LHCN-M2 (cell line): ENCODE measurements at regions not wholly inside any gene's neighbourhood (a gene's known extent, or its start where the extent isn't known, plus 50 kb on each side); places are given as distances from the start of the nearest gene placed in this dataset.
A peak's percentile ranks its signal among the peaks of the same experiment; 100 is the strongest.
"Not testable (repeated sequence)": the region's sequence is repeated elsewhere in the genome, so short reads cannot be mapped to it uniquely, and the experiment has no call there.

ENCODE experiments used
- DNase-seq: peaks from one replicate; pipeline ENCODE4 v3.0.0-alpha.2; 2012; ENCODE audit warnings: low read depth

GRCh38 chr9:117775591-117775990 is 71.4 kb downstream of the TLR4 start:
- DNase-seq, result no peak

- no peak for DNase-seq
Measured at GRCh38 chr9:117777823-117778222, 73.6 kb downstream of the TLR4 start.

DNA sequence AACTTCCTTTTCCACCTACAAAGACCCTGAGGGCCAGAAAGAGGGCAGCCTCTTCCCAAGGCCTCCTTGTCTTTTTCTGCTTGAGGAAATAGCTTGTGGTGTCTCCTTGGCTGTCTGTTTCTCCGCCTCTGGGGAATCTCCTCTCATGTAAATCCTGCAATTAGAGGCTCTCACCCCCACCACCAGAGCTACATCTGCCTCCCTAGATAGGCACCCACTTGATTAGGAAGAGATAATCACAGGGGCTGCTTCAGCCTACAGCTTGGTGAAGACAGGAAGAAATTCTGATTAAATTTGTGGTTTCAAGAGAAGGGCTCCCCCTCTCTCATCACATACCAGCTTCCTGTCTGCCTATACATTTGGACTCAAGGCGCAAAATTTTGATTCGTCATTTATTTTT is 75.6 kb downstream of the TLR4 start:
- no peak for DNase-seq

DNA sequence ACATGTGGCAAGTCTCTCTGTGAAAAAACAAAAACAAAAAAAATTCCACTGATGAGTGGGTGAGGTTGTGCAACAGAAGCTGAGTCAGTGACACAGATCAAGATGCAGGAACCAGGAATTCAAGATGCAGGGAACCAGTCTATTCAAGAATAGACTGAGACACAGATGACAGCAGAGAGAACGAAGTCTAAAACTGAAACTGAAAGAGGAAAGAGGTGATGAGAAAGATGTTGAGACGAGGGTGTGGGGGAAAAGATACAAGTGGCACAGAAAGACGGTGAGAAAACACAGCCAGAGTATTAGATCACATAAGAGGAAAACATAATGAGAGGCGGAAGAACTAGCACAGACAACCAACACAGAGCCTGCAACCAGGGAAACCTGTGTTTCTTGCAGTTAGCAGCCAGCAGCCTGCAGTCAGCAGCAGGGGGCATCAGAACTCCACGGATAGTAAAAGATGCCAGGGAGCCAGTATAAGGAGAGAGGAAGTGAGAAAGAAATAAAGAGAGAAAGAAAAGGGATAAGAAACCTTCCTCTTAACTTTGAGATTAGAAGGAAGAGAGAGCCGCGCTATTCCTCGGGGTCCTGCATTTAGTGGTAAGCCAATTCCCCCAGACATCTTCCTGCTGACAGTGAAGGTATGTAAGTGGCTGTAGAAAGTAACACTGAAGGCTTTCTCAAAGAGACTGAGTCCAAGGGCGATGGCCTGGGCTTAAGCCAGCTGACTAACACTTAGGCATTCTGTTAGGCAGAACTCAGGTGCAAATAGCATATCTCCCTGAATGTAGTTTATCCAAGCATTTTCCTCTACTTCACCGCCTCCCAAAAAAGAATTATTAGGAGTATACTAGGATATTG is 79.0 kb downstream of the TLR4 start:
- peak; percentile 83 for DNase-seq

DNA sequence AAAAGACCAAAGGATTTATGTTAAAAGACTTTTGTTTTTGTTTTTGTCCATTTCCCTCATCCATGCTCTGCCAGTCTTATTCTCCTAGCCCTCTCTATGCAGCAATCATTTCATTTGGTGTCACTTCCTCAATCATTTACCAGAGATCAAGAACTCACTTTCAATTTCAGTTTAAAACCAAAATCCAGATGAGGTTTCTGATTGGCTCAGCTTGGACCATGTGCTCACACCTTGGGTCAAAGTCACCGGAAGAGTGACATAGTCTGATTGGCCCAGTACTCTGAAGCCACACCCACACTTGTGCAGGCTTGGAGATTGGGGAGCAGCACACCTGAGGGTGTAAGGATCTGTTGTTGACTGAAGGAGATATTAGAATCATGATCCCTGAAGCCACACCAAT is 79.6 kb downstream of the TLR4 start:
- DNase-seq, result no peak

GRCh38 chr9:117784996-117785395 is 80.8 kb downstream of the TLR4 start:
- DNase-seq, result no peak

DNA sequence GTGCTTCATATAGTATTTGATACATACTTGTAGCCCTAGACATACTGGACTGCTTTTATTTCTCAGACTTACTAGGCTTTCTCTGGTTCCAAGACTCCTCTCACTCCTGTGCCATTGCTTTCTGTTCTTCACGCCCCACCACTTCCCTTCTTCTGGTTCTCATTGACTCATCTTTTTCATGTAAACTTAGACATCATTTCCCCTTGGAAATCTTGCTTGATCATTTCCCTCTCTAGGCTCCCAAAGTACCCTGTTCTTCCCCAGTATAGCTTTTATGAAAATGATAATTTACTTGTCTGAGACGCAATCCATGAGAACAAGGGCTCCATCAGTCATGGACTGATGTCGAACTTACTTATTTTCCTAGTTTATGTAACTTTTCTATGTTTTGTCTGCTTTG is 83.5 kb downstream of the TLR4 start:
- no peak for DNase-seq

DNA sequence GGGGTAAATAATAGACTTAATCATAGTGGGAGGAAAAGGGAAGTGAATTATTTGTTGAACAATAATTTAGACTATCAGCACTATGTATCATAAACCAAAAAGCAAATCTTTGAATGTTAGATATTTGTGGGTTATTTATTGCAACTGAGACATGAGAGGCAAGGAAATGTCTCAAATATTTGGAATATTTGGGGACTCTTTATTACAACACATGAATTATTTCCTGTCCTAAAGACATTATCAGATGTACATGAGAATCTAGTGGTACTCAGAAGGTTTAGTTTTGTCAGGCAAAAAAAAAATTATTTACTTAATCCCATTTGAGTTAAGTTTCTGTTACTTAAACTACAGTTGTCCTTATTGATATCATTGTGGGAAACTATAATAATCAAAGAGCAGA is 91.1 kb downstream of the TLR4 start:
- DNase-seq, result no peak

GRCh38 chr9:117796681-117797080 is 92.5 kb downstream of the TLR4 start:
- DNase-seq, result no peak

DNA sequence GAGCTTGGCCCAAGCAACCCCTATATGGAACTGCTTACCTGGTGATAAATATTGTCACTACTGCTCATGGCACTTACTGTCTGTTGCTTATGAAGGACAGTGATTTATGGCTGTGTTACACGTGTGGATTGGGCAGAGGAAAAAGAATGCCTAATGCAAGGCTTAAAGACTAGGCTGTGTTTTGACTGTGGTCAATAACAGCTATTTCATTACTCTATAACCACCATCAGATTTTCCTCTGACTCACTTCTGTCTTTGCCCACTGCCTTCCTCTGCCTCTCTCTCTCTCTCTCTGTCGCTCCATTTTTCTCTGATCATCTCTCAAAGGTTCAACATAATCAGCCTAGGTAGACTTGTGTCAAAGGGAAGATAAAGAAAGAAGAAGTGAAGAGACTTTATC is 96.2 kb downstream of the TLR4 start:
- DNase-seq, result no peak

- DNase-seq, result no peak
Measured at GRCh38 chr9:117809751-117810150, 105.5 kb downstream of the TLR4 start.

DNA sequence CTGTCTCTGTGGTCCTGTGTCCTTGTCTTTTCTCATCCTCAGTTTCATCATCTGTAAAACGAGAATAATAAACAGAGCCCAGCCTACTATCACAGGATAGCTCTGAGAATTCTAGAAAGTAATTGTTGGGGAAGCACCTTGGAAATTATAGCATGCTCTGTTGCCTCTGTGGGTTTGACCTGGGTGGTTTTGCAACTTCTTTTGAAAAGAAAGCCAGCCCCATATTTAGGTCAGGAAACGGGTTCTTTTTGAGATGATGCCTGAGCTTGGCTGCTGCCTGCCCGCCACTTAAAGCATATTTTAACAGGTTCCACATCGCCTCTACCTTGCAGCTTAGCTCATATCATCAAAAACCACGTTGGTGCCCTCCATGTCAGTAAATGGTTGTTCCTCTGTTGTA is 111.1 kb downstream of the TLR4 start:
- DNase-seq, result no peak

DNA sequence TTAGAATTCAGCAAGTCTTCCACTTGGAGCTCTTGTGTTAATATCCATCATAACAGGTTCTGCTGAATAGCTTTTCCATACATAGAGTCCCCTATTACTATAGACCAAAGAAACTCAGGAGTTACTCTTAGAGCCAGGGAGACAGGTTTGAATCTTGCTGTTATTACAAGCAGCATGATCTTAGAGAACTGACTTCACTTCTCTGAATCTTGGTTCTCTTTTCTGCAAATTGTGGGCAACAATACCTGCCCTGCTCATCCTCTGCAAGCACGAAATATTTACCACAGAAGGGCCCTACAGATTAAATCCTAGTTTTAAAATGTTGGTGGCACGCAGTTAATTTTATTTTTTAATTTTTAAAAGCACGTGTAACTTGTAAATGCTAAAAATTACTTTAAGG is 111.7 kb downstream of the TLR4 start:
- DNase-seq, result no peak

- DNase-seq, result no peak
Measured at GRCh38 chr9:117821954-117822353, 117.8 kb downstream of the TLR4 start.

GRCh38 chr9:117823576-117823975 is 119.4 kb downstream of the TLR4 start:
- no peak for DNase-seq

GRCh38 chr9:117825609-117826347 is 121.6 kb downstream of the TLR4 start:
- DNase-seq, result no peak

DNA sequence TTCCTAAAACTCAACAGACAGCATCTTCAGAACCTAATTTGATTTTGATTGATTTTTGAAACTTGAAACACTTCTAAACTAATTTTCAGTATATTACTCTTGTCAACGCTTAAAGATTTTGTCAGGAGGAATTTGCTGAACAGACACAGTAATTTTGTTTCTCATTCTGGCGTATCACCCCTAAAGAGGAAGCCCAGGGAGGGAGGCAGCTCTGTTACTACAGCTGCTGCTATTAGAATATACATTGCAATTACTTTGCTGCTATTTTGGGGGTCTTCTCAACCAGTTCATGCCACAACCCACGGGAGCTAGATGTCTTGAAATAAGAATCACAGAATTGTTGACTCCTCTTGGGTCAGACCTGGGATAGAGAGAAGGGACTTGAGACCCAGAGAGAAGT is 122.6 kb downstream of the TLR4 start:
- no peak for DNase-seq

GRCh38 chr9:117827456-117827855 is 123.3 kb downstream of the TLR4 start:
- DNase-seq, result no peak

- DNase-seq, result no peak
Measured at GRCh38 chr9:117828466-117828865, 124.3 kb downstream of the TLR4 start.

DNA sequence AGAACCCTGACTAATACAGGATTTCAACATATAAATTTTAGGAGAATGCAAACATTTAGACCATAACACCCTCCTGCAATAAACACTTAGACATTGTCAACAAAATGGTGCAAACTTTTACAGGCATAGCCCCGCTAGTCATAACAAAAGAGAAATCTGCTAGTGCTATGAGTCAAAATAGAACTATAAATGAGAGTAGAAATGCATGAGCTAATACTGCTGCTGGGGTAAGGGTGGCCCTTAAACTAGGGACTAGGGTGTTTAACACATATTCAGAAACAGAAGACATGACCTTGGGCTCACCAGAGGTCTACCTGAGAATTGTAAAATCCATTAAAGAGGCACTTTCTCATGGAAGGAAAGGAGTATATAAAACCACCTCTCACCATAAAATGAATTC is 131.6 kb downstream of the TLR4 start:
- DNase-seq, result no peak

- DNase-seq, result no peak
Measured at GRCh38 chr9:117839862-117840261, 135.7 kb downstream of the TLR4 start.

- not testable (repeated sequence) for DNase-seq
Measured at GRCh38 chr9:117851836-117852461, 147.7 kb downstream of the TLR4 start.

DNA sequence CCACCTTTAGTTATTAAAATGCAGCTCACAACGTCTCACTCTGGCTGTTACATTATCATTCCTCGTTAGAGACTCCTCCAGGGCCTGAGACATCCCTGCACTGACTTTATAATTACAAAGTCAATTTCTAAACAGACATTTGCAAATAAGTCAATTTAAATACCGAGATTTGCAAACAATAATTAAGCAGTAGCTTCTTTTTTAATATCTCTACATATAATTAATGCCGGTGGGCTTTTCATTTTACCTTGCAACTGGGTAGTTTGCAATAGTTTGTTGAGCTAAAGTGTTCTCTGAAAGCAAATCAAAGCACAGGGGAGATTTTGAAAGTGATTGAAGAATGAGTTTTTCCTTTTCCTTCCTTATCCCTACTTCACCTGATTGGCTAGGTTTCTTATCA is 154.4 kb downstream of the TLR4 start:
- no peak for DNase-seq
